ENCODE measurements at regions not wholly inside any gene's neighbourhood (a gene's known extent, or its start where the extent isn't known, plus 50 kb on each side); places are given as distances from the start of the nearest gene placed in this dataset.

DNA sequence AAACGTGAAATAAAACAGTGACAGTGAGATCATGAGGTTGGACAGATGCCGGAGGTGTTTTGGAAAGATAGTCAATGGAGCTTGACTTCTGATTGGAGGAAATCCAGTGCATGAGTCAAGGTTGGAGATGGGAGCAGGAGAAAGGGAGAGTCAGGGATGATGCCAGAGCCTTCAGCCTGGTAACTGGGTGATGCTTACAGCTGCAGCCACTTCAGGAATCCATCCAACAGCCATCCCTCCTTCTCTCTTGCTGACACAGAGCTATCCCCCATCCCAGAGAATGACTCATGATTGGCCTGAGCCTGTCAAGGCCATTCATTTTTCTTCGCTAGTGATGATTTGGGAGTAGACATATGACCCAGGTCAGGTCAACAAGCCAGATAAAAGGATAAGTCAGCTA lies 112.8 kb downstream of the SAMD5 start:
- DNase-seq (ENCODE audit: low spot score), result no peak

- DNase-seq (ENCODE audit: low spot score), result no peak
Measured at GRCh38 chr6:147621961-147622360, 113.5 kb downstream of the SAMD5 start.

DNA sequence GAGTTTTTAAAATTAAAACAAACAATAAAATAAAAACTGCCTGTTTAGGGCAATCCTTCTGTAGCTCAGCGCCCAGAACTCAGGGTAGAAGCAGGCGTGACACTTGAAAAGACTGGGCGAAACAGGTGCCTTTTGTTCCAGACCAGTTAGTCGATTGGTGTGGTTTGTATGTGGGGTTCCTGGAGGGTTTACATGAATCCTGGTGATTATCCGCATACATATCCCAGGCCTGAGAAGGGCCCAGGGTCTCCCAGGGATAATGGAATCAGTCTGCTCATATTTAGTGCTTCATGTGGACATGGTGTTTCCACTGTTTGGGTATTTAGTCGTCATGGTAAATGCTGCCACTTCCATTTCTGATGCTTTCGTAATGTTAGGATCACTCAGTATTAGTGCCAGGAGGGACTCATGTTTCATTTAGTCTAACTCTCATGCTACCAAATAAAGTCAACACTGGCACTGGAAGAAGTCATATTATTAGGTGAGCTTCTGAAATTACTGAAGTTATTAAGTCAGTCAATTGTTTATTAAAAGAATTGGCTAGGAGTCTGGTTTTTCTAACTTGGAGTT lies 116.5 kb downstream of the SAMD5 start:
- DNase-seq (ENCODE audit: low spot score), result no peak

DNA sequence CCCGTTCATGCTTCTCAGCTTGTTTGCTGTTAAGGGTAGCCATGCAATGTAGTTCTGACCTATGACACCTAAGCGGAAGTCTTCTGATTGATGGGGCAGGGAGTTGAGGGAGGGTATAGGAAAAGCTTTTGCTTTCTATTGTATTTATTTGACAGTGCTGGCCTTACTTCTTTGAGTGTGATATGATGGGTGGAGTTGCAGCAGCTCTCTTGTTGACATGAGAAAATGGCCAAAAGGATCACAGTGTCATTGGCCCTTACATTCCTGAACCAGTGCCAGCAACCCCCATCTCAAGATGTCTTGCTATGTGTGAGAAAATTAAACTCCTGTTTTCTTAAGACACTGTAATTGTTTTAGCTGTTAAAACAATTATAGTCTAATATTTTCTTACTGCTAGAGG lies 117.5 kb downstream of the SAMD5 start:
- no peak for DNase-seq (ENCODE audit: low spot score)

DNA sequence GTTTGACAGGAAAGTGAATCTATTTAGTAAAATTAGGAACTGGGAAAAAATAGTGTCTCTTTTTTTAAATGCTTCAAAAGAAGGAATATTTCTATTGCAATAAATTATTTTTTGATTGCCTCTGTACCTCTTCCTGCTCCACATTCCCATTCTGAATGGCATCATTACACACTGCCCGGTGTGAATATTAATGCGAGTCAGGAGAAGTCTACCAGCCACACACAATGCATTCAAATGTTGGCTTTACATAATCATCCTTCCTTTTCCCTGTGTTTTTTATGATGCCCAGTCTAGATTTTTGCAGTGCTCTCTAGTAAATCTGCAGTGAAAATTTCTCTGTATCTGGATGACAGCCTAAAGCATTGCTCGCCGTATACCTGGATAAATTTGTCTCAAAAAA lies 118.9 kb downstream of the SAMD5 start:
- no peak for DNase-seq (ENCODE audit: low spot score)

- DNase-seq (ENCODE audit: low spot score), result no peak
Measured at GRCh38 chr6:147633191-147633590, 124.7 kb downstream of the SAMD5 start.

DNA sequence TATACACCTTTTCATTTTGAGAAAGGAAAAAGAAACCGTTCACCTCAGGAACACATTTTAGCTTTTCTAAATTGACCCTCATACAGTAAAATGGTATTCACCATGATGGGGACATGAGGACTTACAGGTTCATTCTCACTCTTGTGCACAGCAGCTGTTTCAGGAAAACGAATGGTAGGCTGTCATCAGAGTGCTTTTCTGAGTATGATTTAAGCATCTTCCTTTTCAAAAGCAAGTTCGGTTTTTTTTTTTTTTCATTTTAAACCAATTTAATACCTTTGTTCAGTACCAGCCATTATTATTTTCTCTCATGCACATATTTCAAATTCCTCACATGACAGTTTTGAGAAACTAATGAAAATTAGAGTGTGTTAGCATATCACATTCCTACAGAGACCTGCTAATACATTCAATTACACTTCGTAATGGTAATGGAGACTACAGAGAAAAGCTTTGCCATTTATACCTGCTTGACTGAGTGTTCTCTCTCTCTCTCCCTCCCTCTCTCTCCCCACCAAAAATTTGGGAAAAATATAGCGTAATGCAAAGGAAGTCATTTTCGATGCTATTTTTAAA lies 129.2 kb downstream of the SAMD5 start:
- no peak for DNase-seq (ENCODE audit: low spot score)

- no peak for DNase-seq (ENCODE audit: low spot score)
Measured at GRCh38 chr6:147639279-147639678, 130.8 kb downstream of the SAMD5 start.

DNA sequence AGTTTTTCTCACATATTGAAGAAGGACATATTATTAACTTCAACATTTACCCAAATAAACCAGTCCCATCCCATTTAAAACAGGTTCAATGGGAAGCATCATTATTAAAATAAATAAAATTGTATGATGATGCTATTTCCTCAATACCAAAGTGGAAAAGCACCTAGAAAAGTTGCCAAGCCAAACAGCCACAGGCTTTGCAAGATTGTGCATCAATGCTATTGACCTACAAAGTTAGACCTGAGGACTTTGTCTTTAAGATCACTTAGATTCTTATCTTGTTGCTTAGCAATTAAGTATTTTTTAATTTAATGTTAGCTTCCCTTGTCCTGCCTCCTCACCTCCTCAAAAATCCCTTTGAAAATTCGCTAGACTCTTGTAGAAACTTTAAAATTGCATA lies 132.1 kb downstream of the SAMD5 start:
- no peak for DNase-seq (ENCODE audit: low spot score)

- DNase-seq (ENCODE audit: low spot score), result no peak
Measured at GRCh38 chr6:147641511-147641910, 133.0 kb downstream of the SAMD5 start.

DNA sequence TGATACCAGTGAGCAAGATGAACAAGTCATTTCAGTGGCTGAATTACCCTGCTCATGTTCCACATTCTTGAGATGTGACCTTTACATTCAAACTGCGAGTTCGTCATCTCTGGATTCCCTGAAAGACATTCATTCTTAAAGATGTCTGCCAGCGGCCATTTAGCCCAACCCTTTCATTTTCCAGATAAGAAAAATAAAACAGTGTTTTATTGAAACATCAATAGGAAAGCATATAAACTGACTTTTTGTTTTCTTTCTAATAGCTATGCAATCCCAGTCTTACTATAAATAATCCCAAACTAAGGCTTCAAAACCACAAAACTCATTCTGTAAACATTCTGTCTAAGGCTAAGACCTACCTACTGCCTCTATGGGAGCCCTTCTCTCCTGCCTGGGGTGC lies 134.0 kb downstream of the SAMD5 start:
- DNase-seq (ENCODE audit: low spot score), result no peak

- DNase-seq (ENCODE audit: low spot score), result no peak
Measured at GRCh38 chr6:147643341-147644200, 135.1 kb downstream of the SAMD5 start.

- DNase-seq (ENCODE audit: low spot score), result no peak
Measured at GRCh38 chr6:147648916-147649315, 140.4 kb downstream of the SAMD5 start.

GRCh38 chr6:147651249-147652063 lies 143.0 kb downstream of the SAMD5 start:
- DNase-seq (ENCODE audit: low spot score), result peak; percentile 14

DNA sequence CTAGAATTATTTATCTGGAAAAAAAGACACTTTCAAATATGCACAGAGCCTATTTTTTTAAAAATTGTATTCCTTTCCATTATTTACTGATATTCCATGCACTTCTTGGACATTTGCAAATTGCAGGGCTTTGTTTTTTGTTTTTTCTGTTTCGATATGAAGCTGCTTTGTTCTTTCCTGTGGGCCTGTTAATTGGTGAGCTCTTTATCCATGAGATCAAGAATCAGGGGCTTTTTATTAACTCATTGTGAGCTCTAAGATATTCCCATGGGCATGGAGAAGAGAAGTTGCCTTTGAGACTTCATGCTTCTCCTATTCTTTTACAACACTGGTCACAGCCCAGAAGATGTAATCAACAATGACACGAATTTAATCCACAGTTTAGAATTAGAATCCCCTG lies 145.1 kb downstream of the SAMD5 start:
- no peak for DNase-seq (ENCODE audit: low spot score)

GRCh38 chr6:147654103-147654845 lies 145.8 kb downstream of the SAMD5 start:
- DNase-seq (ENCODE audit: low spot score), result no peak

GRCh38 chr6:147660334-147661311 lies 152.1 kb downstream of the SAMD5 start:
- DNase-seq (ENCODE audit: low spot score), result no peak

DNA sequence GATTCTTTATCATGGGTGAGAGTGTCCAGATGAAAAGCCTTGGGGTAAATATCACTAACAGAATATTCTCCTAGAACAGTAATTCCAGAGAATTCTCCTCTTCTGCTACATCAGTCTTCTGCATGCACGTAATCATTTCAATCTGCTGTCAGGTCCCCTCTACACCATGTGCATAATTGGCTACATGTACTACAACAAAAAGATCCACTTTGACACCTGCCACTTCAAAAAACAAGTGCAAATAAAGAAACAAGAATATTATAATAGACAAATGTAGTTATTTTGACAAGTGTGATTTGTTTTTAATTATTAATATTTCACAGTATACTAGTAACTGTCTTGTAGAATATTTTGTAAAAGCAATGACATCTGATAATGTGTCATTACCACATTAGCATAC lies 154.2 kb downstream of the SAMD5 start:
- no peak for DNase-seq (ENCODE audit: low spot score)

GRCh38 chr6:147664092-147664491 lies 155.6 kb downstream of the SAMD5 start:
- no peak for DNase-seq (ENCODE audit: low spot score)

- DNase-seq (ENCODE audit: low spot score), result no peak
Measured at GRCh38 chr6:147666255-147666654, 157.8 kb downstream of the SAMD5 start.

DNA sequence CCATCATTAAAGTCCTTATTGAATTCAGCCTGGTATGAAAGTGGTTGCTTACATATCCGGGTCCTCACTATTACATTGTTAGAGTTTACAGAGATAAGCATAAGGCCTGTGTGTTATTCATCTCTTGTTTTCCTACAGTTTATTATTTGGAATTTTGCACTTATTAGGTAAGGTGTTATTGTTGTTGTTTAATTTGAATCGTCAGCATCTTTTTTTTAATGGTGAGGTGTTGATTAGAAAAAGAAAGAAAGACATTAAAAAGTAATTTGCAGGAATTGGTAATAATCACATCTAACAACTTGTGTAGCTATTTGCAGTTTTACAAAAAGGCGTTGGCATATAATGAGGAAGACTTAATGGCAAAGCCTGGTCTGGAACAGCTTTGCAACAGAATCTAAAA lies 158.6 kb downstream of the SAMD5 start:
- DNase-seq (ENCODE audit: low spot score), result no peak

Measured in pons (tissue), 1 donor.